ENCODE measurements at regions not wholly inside any gene's neighbourhood (a gene's known extent, or its start where the extent isn't known, plus 50 kb on each side); places are given as distances from the start of the nearest gene placed in this dataset.

DNA sequence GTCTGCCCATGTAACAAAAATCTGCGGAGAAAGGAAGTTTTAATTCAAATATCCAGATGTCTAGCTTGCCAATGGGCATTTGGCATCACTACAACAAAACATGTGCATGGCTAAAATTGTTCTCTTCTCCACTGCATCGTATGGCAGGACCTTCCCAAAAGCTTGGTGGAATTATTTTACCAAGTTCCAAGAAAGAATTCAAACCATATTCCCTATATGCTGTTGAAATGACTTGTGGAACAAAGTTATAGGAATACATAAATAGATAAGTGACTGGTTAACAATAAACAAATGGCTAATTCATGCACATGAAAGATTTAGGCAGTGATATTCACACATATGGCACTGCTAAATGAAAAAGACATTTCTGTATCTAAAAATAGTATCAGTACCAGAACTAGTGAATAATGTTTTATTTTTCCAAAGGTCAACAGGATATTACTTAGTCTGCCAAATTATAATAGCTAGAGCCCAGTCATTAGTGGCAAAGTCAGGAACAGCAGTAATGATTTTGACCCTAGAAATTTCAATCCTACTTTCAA lies 425.4 kb upstream of the VRK2 start:
- intact Hi-C loops (cut with DNase I), result no loop called here
- Histone ChIP-seq H3K27ac (no peak overlapping the region), H3K36me3 (no peaks in the 10 kb centered on the region), H3K4me1 (no peaks in the 10 kb centered on the region), H3K4me3 (no peak overlapping the region), H3K9me3 (no peaks in the 10 kb centered on the region), H3K27me3 (no peaks in the 10 kb centered on the region)
- TF ChIP-seq, protein P1, sequence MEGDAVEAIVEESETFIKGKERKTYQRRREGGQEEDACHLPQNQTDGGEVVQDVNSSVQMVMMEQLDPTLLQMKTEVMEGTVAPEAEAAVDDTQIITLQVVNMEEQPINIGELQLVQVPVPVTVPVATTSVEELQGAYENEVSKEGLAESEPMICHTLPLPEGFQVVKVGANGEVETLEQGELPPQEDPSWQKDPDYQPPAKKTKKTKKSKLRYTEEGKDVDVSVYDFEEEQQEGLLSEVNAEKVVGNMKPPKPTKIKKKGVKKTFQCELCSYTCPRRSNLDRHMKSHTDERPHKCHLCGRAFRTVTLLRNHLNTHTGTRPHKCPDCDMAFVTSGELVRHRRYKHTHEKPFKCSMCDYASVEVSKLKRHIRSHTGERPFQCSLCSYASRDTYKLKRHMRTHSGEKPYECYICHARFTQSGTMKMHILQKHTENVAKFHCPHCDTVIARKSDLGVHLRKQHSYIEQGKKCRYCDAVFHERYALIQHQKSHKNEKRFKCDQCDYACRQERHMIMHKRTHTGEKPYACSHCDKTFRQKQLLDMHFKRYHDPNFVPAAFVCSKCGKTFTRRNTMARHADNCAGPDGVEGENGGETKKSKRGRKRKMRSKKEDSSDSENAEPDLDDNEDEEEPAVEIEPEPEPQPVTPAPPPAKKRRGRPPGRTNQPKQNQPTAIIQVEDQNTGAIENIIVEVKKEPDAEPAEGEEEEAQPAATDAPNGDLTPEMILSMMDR (IDR thresholded peaks at IDR 0.05), result no peak
- ATAC-seq (no peak), DNase-seq (no peak)

DNA sequence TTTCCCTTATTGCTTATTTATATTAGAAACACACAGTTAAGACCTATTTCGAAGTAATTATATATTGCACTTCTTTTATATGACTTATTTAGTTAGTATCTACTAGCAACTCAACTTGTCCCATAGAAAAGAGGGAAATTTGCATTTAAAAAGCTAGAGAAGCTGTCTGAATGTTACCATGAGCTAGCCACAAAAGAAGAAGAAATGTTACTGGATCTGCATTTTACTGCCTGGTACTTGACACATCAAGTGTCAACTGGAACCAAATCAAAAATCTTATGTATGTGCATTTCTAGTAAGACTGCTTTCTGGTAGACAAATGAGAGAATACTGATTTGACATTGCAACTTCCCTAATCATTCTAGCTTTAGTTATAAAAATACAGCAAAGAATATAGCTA lies 424.6 kb upstream of the VRK2 start:
- intact Hi-C loops (cut with DNase I), result no loop called here
- Histone ChIP-seq H3K27me3 (no peaks in the 10 kb centered on the region), H3K4me1 (no peaks in the 10 kb centered on the region), H3K4me3 (no peak overlapping the region), H3K9me3 (no peaks in the 10 kb centered on the region), H3K27ac (no peak overlapping the region), H3K36me3 (no peaks in the 10 kb centered on the region)
- TF ChIP-seq, protein P1 (IDR thresholded peaks at IDR 0.05), result no peak
- no peak for DNase-seq
- no peak for ATAC-seq

DNA sequence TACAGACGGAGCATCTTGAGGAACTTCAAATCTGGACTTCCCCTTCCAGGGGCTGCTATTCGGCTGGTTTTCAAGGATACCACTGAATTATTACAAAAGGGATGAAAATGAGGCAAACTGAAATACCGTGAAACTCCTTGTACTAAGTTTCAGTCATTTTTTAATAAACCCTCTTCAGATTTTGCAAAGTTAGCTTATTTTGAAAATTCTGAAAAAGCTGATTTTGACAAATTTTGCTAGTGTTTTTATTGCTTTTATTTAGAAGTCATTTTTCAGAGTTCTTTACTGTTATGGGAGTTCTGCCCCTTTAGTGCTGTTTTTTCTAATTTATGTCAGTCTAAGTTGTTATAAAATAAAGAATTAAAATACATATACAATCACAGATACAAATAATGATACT lies 390.4 kb upstream of the VRK2 start:
- Histone ChIP-seq H3K27ac (no peak overlapping the region), H3K9me3 (peaks cover 10% of the 10 kb centered on the region), H3K27me3 (no peaks in the 10 kb centered on the region), H3K4me3 (no peak overlapping the region), H3K36me3 (no peaks in the 10 kb centered on the region), H3K4me1 (no peaks in the 10 kb centered on the region)
- TF ChIP-seq, protein P1 (IDR thresholded peaks at IDR 0.05), result no peak
- ATAC-seq, result no peak
- intact Hi-C loops (cut with DNase I), result no loop called here
- DNase-seq, result no peak

DNA sequence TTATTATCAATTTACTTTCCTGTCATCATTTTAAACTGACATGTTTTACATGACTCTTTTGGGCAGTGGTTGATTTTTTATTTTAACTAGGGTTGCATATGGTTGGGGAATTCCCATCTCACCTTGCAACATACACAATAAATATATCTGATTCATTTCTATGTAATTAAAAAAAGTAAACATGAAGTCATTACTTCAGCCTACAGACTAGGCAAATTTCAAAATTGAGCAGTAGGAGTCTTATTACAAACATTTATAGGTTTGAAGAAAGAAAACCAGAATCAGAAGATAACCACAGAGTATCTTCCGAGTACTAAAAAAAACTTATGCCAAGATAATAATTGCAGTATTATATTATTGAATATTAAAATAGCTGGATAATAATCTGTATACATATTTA lies 377.0 kb upstream of the VRK2 start:
- TF ChIP-seq, protein P1 (IDR thresholded peaks at IDR 0.05), result no peak
- Histone ChIP-seq H3K4me3 (no peak overlapping the region), H3K4me1 (no peaks in the 10 kb centered on the region), H3K9me3 (no peaks in the 10 kb centered on the region), H3K36me3 (no peaks in the 10 kb centered on the region), H3K27ac (no peak overlapping the region), H3K27me3 (no peaks in the 10 kb centered on the region)
- ATAC-seq, result no peak
- intact Hi-C loops (cut with DNase I), result no loop called here
- no peak for DNase-seq

DNA sequence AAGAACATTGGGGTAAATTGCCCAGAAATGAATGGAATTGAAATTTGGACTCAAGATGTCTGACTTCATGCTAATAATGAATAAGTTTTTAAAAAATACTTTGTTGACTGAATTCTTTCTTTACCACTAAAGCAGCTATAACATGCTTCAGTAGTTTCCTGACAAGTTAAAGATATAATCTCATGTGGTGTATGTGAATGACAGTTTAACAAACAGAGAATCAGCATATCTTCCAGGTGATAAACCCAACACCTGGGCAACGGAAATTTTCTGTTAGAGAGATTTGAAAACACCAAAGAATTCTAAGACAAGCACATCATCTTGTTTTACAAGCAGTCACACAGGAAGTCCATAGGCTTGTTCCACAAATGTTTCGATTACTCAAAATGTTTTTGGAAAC lies 372.6 kb upstream of the VRK2 start:
- ATAC-seq (no peak), DNase-seq (no peak)
- H3K9me3 ChIP-seq, result no peaks in the 10 kb centered on the region
- TF ChIP-seq, protein P1 (IDR thresholded peaks at IDR 0.05), result no peak
- no peaks in the 10 kb centered on the region for H3K36me3 ChIP-seq
- H3K27me3 ChIP-seq, result no peaks in the 10 kb centered on the region
- H3K4me1 ChIP-seq, result no peaks in the 10 kb centered on the region
- no peak overlapping the region for H3K27ac ChIP-seq
- intact Hi-C loops (cut with DNase I), result no loop called here
- H3K4me3 ChIP-seq, result no peak overlapping the region

DNA sequence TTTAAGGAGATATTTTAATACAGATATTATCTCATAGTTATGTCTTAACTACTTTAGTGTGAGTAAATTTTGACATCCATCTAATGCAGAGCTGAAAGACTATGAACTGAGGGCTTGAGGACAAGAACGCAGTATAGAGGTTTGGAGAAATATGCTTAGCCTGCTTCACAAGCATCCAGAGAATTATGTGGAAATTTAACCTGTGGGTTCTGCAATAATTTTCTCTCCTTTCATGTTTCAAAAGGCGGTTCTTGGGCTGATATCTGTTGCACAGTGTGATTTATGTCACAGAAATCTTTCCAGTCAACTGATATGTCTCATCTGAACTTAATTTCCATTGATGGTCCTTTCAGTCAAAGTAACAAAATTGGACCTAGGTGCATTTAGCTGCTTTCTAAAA lies 371.9 kb upstream of the VRK2 start:
- intact Hi-C loops (cut with DNase I), result no loop called here
- H3K9me3 ChIP-seq, result no peaks in the 10 kb centered on the region
- H3K4me1 ChIP-seq, result no peaks in the 10 kb centered on the region
- no peaks in the 10 kb centered on the region for H3K36me3 ChIP-seq
- TF ChIP-seq, protein P1 (IDR thresholded peaks at IDR 0.05), result no peak
- no peak for ATAC-seq
- no peak for DNase-seq
- no peak overlapping the region for H3K27ac ChIP-seq
- no peaks in the 10 kb centered on the region for H3K27me3 ChIP-seq
- H3K4me3 ChIP-seq, result no peak overlapping the region
